22Rv1 (cell line): ENCODE measurements at regions not wholly inside any gene's neighbourhood (a gene's known extent, or its start where the extent isn't known, plus 50 kb on each side); places are given as distances from the start of the nearest gene placed in this dataset.

Experiments
- CTCF ChIP-seq: fragments of 450-650 bp; IDR thresholded peaks from 2 replicates; pipeline ENCODE4 v1.5.1; 2017; ENCODE audit warnings: mild to moderate bottlenecking
- ZFX ChIP-seq: fragments of 450-650 bp; IDR thresholded peaks from 2 replicates; pipeline ENCODE4 v1.6.1; 2017; ENCODE audit warnings: antibody characterized with exemption, borderline replicate concordance

- TF ChIP-seq CTCF (no peak), ZFX (no peak)
These were observed 777.5 kb downstream of the NLGN4Y start for GRCh38 chrY:15301879-15302278.
